SU-DHL-6 (cell line): ENCODE measurements at regions not wholly inside any gene's neighbourhood (a gene's known extent, or its start where the extent isn't known, plus 50 kb on each side); places are given as distances from the start of the nearest gene placed in this dataset.

Experiments
- EZH2phosphoT487 ChIP-seq: fragments of 200-600 bp; sonication (generic), shearing (Covaris generic); conservative IDR thresholded peaks from 2 replicates; pipeline ENCODE4 v1.6.1; 2018; ENCODE audit warnings: mild to moderate bottlenecking, antibody characterized with exemption, low read length, moderate library complexity, mixed read lengths
- TF ChIP-seq, protein P1 (sequence below): fragments of 200-600 bp; sonication (generic); IDR thresholded peaks from one replicate; pipeline ENCODE4 v1.5.1; 2017; ENCODE audit warnings: antibody characterized with exemption, mild to moderate bottlenecking, low read length, moderate library complexity; ENCODE audit not compliant: insufficient read depth, poor library complexity, severe bottlenecking

DNA sequence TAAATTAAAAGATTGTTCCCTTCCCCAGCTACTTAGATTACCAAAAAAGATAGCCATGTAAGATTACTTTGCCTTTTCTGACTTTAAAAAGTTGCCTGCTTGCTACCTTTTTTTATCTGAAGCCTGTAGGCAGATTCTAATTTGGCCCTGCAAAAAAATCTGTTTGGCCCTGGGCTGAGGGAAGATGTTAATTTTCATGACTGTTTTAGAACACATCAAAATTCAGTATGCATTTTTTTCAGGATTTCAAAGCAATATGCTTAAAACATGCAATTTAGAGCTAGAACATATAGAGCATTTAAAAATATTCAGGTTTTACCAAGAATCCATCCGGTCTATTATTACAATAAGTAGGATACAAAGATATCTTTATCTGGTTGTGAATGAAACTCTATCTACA, 563.6 kb downstream of the NR2F1-AS1 start:
- TF ChIP-seq, protein P1, sequence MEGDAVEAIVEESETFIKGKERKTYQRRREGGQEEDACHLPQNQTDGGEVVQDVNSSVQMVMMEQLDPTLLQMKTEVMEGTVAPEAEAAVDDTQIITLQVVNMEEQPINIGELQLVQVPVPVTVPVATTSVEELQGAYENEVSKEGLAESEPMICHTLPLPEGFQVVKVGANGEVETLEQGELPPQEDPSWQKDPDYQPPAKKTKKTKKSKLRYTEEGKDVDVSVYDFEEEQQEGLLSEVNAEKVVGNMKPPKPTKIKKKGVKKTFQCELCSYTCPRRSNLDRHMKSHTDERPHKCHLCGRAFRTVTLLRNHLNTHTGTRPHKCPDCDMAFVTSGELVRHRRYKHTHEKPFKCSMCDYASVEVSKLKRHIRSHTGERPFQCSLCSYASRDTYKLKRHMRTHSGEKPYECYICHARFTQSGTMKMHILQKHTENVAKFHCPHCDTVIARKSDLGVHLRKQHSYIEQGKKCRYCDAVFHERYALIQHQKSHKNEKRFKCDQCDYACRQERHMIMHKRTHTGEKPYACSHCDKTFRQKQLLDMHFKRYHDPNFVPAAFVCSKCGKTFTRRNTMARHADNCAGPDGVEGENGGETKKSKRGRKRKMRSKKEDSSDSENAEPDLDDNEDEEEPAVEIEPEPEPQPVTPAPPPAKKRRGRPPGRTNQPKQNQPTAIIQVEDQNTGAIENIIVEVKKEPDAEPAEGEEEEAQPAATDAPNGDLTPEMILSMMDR: no peak
- no peak for TF ChIP-seq EZH2phosphoT487
